Activated T-helper 1 cell treated with anti-CD3 and anti-CD28 coated beads, Interleukin-2, amount 50 U/mL, for 16 hours (primary cell): ENCODE measurements at regions not wholly inside any gene's neighbourhood (a gene's known extent, or its start where the extent isn't known, plus 50 kb on each side); places are given as distances from the start of the nearest gene placed in this dataset.
"Not testable (repeated sequence)": the region's sequence is repeated elsewhere in the genome, so short reads cannot be mapped to it uniquely, and the experiment has no call there.

ENCODE experiments used
- DNase-seq, 2 donors: peaks; one replicate each; pipeline ENCODE4 v3.0.0-alpha.2; 2020; ENCODE audit warnings: low read depth in 1 of 2, low spot score in 1 of 2

- DNase-seq: no peak
Observed at GRCh38 chr3:106930086-106930485, 447.2 kb upstream of the CCDC54 start.

DNA sequence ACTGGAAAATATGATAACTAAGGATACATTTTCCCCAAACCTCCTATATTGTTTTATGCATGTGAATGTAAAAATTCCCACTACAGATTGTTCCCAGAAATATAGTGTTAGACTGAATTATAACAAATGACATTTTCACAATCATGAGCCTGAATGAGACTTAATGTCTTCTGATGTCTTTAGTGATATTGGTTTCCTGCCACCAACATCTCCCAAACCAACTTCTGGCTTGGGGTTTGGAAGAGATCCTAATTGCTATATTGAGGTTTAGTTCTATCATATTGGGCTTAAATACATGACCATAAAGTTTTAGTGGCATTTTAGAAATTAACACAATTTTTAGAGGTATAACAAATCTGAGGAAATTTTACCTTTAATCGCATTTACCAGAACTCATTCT is 445.3 kb upstream of the CCDC54 start:
- no peak for DNase-seq

DNA sequence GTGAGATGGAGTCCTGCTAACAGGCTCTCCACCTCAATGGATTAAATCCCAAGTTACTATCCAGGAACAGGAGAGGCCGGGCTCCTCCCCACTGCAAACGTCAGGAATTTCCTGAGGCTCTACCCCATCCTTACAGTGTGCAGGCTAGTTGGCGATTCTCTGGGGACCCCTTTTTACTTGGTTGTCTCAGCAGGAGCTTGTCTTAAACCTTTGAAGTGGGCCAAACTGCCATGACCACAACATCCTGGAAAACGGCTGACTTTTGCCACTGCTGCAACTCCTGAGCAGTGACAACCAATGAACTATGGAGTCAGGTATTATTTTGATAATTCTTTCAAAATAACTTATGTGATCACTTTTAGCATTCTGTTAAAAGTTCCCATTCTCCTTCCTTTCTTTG is 440.9 kb upstream of the CCDC54 start:
- no peak for DNase-seq

DNA sequence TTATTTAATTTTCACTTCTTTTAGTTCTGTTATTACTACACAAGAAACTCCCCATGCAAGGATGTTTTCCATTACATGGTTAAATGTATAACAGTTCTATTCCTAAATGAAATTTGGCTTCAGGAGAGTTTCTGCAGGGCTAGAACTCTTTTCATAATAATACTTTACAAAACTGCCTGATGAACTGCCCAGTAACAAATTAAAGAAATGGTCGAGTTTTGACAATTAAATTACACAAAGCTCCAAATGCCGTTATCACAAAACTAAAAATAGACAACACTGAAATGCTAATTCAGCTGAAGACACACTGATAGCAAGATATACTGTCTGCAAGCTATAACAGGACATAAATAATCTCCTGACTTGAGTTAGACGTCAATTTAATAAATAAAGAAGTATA is 435.2 kb upstream of the CCDC54 start:
- DNase-seq: no peak

GRCh38 chr3:106943071-106943470 is 434.2 kb upstream of the CCDC54 start:
- DNase-seq: no peak

GRCh38 chr3:106945435-106945834 is 431.8 kb upstream of the CCDC54 start:
- no peak for DNase-seq

DNA sequence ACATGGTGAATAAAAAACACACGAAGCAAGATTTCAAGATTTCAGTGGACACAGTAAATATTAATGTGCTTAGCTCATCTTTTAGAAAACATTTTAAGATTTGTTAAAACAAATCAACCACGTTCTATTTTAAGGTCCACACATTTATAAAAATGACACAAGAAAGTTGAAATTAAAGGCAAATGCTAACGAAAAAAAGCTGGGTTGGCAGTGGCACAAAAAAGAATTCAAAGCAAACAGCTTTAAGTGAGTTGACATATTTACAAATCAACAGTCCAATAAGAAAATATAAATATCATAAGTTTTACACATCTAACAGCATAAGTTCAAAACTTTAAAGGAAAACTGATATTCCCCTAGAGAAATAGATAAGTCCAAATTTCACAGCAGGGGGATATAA is 430.4 kb upstream of the CCDC54 start:
- DNase-seq: no peak

DNA sequence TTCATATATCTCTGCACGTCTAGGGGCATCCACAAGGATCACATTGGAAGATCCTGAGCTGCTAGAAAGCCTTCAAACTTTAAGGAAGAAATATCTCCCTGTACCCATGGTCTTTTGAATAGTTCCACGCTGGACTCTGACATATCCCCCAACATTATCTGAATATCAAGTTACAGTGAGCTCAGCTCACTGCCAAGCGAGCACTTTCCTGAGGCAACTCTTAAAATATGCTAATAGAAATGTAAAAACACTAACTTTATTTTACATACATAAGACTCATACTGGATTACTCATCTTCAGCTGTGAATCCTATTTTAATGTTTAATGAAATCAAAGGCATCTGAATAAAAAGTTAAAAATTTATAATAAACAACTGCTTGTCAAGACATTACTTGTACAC is 420.2 kb upstream of the CCDC54 start:
- no peak for DNase-seq

DNA sequence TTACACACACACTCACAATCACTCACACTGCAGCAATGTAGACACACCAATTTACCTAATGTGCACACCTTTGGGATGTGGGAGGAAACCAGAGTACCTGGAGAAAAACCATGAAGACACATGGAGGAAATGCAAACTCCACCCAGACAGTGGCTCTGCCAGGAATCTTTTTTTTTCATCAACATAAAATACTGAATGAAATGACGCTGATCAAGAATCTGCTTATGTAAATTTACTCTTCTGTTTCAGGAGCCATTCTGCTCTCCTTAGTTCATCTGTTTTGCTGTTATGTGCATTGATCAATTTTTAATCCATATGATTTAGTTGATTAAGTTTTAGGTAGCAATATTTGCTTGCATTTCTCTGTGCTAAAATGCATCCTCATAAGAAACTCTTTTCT is 414.2 kb upstream of the CCDC54 start:
- DNase-seq: no peak

- DNase-seq: no peak
Observed at GRCh38 chr3:106963442-106963841, 413.8 kb upstream of the CCDC54 start.

GRCh38 chr3:106965307-106965706 is 411.9 kb upstream of the CCDC54 start:
- DNase-seq: no peak

DNA sequence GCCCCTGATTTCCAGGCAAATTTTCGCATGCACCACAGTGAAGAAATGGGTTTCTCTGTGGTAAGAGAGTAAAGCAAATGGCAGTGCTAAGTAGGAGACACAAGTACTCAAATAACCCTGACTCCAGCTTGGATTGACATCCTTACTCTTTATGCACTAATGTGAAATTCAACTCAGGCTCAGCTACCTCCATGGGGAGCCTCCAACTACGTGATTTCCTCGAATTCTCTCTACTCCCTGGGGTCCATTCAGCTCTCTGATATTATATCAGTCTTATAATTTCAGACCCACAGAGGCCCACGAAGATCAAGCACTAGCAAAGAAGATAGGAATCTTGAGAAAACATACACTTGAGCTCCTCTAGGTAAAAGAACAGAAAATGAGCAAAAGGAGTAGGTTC is 407.6 kb upstream of the CCDC54 start:
- DNase-seq: no peak

- no peak for DNase-seq
Observed at GRCh38 chr3:106981392-106981791, 395.8 kb upstream of the CCDC54 start.

DNA sequence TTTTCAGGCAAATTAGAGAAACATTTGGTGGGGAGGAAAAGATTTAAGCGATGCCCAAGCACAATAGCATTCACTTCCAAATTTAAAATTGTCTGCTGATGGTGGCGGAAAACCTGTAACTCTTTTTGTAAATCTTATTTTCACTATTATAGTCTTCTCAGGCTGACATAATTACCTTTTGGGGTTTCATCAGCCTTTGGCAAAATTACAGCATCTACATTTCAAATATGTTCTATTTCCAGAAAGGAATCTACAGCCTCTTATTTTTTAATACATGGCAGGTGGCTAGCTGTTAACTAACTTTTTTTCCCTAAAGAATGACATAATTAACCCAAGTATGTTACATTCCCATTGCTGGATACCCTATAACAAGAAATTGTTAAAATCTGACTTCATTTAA is 391.5 kb upstream of the CCDC54 start:
- DNase-seq: no peak

GRCh38 chr3:106998841-106999682 is 378.2 kb upstream of the CCDC54 start:
- DNase-seq: not testable (repeated sequence)

DNA sequence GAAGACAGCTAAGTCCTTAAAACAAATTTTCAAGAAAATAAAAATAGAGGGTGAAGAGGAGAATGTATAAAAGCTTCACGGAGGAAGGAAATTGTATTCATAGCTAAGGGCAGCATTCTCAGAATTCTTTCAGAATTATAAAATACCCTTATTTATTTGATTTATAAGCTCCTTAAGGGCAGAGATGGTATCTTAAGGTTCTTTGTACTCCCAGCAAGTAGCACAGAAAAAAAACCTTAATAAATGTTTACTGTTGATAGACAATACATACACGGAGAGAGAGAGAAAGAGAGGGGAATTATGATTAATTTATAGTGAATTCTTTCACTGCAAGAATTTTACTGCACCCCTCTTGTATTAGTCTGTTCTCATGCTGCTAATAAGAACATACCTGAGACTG is 375.6 kb upstream of the CCDC54 start:
- DNase-seq: no peak

DNA sequence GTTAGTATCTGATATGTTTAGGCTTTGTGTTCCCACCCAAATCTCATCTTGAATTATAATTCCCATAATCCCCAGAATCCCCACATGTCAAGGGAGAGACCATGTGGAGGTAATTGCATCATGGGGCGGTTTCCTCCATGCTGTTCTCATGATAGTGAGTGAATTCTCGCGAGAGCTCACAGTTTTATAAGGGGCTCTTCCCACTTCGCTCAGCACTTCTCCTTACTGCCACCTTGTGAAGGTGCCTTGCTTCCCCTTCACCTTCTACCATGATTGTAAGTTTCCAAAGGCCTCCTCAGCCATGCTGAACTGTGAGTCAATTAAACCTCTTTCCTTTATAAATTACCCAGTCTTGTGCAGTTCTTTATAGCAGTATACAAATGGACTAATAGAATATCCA is 371.9 kb upstream of the CCDC54 start:
- DNase-seq: not testable (repeated sequence)

- DNase-seq: no peak
Observed at GRCh38 chr3:107008213-107008612, 369.0 kb upstream of the CCDC54 start.

DNA sequence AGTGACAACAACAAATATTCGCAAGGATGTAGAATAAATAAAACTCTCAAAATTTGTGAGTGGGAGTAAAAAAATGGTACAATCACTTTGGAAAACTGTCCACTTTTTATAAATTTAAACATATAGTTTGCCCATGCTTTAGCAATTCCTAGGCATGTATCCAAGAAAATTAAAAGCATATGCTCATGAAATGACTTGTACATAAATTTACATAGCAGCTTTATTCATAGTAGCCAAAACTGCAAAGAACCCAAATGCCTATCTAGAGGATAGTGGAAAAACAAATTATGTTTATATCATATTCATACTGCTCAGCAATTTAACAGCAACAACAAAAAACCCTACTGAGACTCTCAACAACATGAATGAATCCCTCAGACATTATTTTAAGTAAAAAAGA is 363.6 kb upstream of the CCDC54 start:
- no peak for DNase-seq

DNA sequence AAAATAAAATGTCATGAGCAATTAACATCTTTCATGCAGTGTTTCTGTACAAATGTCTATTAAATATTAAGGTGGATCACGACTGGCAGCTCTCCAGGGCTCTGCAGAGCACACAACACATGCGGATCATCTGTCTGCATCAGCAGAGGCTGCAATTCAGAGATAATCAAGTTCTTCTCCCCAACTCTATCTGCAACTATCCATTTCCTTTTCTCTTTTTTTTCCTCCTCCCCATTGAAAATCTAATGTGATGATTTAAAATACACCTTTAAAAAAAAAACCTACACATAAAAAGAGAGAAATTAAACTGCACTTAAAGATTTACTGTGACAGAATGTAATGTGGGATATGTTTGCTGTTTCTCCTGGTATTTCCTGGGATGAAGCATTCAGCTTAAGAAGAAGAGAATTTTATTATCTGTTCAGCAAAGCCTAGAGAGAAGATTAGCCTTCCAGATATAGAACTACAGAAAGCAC is 352.6 kb upstream of the CCDC54 start:
- no peak for DNase-seq

- DNase-seq: no peak
Observed at GRCh38 chr3:107025961-107026360, 351.3 kb upstream of the CCDC54 start.

GRCh38 chr3:107028086-107028485 is 349.2 kb upstream of the CCDC54 start:
- no peak for DNase-seq

DNA sequence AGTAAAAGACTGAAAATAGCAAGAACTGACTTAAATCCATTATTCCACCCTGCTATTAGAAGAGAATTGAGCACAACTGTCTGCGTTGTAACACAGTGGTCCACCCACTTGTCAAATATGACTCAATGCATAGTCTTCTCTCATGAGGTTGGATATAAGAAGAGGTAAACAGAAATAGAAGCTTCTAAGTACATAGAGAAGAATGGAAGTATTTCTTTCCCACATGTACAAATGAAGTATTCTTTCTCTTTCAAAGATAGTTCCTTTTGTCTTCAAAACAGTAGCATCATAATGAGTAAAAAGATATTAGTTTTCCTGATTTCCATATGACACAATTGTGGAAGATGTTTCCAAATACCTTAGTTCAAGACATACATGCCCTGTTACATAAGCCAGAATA is 348.6 kb upstream of the CCDC54 start:
- DNase-seq: no peak
